Activated T-helper 2 cell treated with anti-CD3 and anti-CD28 coated beads, Interferon-gamma antibody, Interleukin-2, Interleukin-4, amounts not matched to agents 10 μg/mL and 5 μg/mL and 100 μg/mL, durations not matched to agents 14 hours and 24 hours and 36 hours (primary cell): ENCODE measurements at regions not wholly inside any gene's neighbourhood (a gene's known extent, or its start where the extent isn't known, plus 50 kb on each side); places are given as distances from the start of the nearest gene placed in this dataset.
"Not testable (repeated sequence)": the region's sequence is repeated elsewhere in the genome, so short reads cannot be mapped to it uniquely, and the experiment has no call there.

Source experiments
- DNase-seq: peaks from one replicate; pipeline ENCODE4 v3.0.0; 2021; ENCODE audit warnings: low spot score
- H3K27ac Mint-ChIP-seq: one replicate; pipeline ENCODE4 v1.8.0; 2021; ENCODE audit warnings: mixed read lengths
- H3K27me3 Mint-ChIP-seq: one replicate; pipeline ENCODE4 v1.8.0; 2021; ENCODE audit warnings: low read depth, mixed read lengths
- H3K36me3 Mint-ChIP-seq: one replicate; pipeline ENCODE4 v1.8.0; 2021; ENCODE audit warnings: low read depth, mixed read lengths
- H3K4me1 Mint-ChIP-seq: one replicate; pipeline ENCODE4 v1.8.0; 2021; ENCODE audit warnings: low read depth, mixed read lengths
- H3K4me3 Mint-ChIP-seq: one replicate; pipeline ENCODE4 v1.8.0; 2021; ENCODE audit warnings: low read depth, mild to moderate bottlenecking, moderate library complexity, mixed read lengths
- H3K9me3 Mint-ChIP-seq: one replicate; pipeline ENCODE4 v1.8.0; 2021; ENCODE audit warnings: mixed read lengths
- intact Hi-C: fragments of 100-400 bp; cut with micrococcal nuclease; formaldehyde crosslinking; loops from one replicate; pipeline ENCODE4 v1.15.1; 2023

DNA sequence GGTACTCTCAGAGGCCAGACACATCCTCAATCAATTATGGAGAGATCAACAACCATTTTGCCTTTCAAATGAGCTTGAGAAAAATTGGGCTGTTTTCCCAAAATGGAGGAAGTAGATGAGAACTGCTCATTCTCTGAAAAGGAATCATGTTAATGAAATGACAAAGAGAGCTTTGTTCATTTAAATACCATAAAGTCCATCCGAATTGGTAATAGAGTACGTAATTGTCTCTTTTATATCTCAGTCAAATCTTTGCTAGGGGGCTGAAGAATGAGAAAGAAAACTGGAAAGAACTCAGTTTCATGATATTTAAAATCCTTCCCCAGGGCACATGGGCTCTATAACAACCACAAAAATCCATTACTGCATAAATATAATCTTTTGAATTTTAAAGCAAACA lies 395.6 kb upstream of the FRG2C start:
- intact Hi-C loops, H3K4me3 Mint-ChIP-seq, H3K9me3 Mint-ChIP-seq, H3K36me3 Mint-ChIP-seq, H3K4me1 Mint-ChIP-seq, DNase-seq, H3K27ac Mint-ChIP-seq, H3K27me3 Mint-ChIP-seq: not testable (repeated sequence)

DNA sequence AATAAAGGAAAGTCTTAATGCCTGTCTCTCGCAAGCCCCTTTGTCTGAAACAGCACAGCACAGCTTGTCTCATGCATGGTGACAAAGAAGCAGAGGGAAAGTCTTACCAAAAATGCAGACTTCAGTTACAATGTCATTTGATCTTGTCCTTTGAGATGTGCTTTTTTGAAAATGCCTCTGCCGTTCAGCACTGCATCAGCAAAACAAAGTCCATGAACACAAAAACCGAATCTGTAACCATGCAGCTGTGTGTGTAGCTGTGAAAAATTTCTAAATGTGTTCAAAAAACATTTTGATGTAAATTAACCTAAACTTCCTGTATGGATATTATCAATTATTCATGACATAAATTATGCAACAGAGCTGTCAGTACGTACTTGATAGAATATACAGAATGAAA lies 391.9 kb upstream of the FRG2C start:
- H3K9me3 Mint-ChIP-seq, H3K27me3 Mint-ChIP-seq, H3K27ac Mint-ChIP-seq, intact Hi-C loops, DNase-seq, H3K4me3 Mint-ChIP-seq, H3K4me1 Mint-ChIP-seq, H3K36me3 Mint-ChIP-seq: not testable (repeated sequence)

DNA sequence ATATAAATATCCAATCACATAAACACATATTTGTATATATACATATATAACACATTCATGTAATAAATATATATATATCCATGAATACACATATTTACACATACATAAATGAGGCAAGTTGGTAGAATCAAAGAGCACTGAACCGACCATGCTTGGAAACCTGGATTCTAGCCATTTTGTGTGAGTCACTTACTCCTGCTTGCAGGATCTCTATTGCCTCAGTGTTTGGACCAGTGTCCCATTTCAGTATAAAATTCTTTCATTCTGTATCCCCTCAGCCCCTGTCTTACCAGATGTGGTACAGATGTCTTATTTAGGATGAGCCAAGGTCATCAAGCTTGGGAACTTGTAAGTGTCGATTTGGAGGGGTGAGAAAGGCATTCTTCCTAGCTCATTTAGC lies 391.4 kb upstream of the FRG2C start:
- no peaks in the 10 kb centered on the region for H3K27me3 Mint-ChIP-seq
- H3K4me1 Mint-ChIP-seq, result no peaks in the 10 kb centered on the region
- intact Hi-C loops, result no loop called here
- H3K27ac Mint-ChIP-seq, result no peak overlapping the region
- no peak for DNase-seq
- H3K9me3 Mint-ChIP-seq, result no peaks in the 10 kb centered on the region
- H3K36me3 Mint-ChIP-seq, result no peaks in the 10 kb centered on the region
- no peak overlapping the region for H3K4me3 Mint-ChIP-seq

DNA sequence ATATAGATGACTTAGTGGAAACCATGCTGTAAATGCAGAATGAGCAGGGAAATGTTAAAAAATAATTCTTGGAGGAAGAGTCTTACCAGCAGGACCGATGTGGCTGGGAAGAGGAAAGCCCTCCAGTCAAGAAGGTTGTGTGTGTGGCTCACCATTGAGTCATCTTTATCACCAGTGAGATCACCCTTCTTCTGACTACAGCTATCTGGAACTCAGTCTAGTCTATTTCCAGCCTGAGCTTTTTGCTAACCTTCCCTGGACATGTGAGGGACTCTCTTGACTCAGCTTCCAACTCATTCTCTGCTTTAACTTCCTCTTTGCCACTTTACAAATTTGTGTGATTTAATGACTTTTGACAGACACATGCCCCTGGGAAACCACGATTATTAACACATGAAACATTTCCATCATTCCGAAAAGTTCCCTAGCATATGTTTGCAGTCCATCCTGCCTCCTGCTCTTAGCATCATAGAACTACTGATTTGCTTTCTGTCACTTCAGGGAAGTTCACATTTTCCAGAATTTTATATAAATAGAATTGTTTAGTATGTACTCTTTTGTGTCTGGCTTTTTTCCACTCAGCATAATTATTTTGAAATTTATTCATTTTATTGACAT lies 378.5 kb upstream of the FRG2C start:
- H3K27ac Mint-ChIP-seq, H3K27me3 Mint-ChIP-seq, DNase-seq, H3K4me1 Mint-ChIP-seq, H3K36me3 Mint-ChIP-seq, intact Hi-C loops, H3K4me3 Mint-ChIP-seq, H3K9me3 Mint-ChIP-seq: not testable (repeated sequence)

DNA sequence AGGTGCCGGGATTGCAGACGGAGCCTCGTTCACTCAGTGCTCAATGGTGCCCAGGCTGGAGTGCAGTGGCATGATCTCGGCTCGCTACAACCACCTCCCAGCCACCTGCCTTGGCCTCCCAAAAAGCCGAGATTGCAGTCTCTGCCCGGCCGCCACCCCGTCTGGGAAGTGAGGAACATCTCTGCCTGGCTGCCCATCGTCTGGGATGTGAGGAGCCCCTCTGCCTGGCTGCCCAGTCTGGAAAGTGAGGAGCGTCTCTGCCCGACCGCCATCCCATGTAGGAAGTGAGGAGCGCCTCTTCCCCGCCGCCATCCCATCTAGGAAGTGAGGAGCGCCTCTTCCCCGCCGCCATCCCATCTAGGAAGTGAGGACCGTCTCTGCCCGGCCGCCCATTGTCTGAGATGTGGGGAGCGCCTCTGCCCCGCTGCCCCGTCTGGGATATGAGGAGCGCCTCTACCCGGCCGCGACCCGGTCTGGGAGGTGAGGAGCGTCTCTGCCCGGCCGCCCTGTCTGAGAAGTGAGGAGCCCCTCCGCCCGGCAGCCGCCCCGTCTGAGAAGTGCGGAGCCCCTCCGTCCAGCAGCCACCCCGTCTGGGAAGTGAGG lies 375.1 kb upstream of the FRG2C start:
- H3K4me1 Mint-ChIP-seq, H3K27me3 Mint-ChIP-seq, H3K36me3 Mint-ChIP-seq, H3K27ac Mint-ChIP-seq, DNase-seq, H3K9me3 Mint-ChIP-seq, H3K4me3 Mint-ChIP-seq, intact Hi-C loops: not testable (repeated sequence)

DNA sequence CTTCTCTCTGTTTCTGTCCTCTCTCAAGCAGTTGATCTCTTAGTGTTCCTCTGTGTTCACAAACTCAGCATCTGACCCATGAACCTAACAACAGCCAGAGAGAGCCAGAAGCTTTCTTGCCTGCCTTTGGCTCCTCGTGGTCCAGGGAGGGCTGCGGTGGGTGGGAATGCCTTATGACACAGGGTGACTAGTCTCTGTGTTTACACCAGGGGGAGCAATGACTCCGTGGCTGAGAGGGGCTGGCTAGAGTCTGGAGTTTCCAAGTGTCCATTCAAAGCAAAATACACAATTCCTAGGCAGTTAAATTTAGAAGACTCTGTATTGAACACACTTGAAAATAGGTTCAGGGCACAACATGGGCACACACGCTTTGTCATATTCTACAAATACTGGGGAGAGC lies 370.0 kb upstream of the FRG2C start:
- Mint-ChIP-seq H3K27ac (no peak overlapping the region), H3K9me3 (no peaks in the 10 kb centered on the region), H3K4me1 (no peaks in the 10 kb centered on the region), H3K27me3 (no peaks in the 10 kb centered on the region), H3K36me3 (no peaks in the 10 kb centered on the region), H3K4me3 (no peak overlapping the region)
- intact Hi-C loops, result loop anchor here (10.0 kb wide), 1 partner anchor 131 kb away; no protein-coding TSS in a partner anchor
- DNase-seq, result no peak

DNA sequence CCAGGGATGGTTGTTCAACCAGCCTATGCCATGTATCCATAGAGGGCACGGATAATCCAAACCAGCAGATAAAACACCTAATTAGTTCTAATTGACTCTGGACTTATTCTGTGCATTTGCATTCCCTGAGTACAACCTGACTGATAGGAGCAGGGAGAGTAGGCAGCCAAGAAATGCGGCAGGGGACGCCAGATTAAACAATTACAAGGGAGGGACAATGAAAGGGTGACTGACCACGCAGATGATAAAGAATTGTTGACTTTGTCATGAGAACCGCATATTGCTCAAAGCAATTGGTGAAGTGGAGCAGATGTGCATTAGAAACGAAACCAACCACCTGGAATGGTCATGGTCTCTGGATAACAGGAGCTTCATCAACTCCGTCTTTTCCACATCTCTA lies 369.1 kb upstream of the FRG2C start:
- Mint-ChIP-seq H3K4me3 (no peak overlapping the region), H3K36me3 (no peaks in the 10 kb centered on the region), H3K27me3 (no peaks in the 10 kb centered on the region), H3K9me3 (no peaks in the 10 kb centered on the region), H3K27ac (no peak overlapping the region), H3K4me1 (no peaks in the 10 kb centered on the region)
- no peak for DNase-seq
- intact Hi-C loops, result loop anchor here (10.0 kb wide), 1 partner anchor 130 kb away; no protein-coding TSS in a partner anchor

DNA sequence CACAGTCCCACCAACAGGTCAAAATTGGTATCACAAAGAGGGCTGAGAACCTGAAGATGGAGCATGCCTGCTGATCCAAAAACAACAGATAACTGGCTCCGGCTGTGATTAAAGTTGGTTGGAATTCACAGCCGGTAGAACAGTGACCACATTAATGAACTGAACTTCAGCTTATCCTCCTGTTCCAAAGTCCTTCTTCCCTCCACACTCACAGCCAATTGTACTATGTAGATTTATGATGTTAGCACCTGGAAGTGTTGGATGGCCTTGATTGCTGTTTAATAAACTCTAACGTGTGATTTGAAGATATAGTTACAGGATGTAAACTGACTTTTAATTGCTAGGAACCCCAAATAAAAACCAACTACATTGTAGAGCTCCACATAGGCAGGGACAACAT lies 367.3 kb upstream of the FRG2C start:
- no peak overlapping the region for H3K4me3 Mint-ChIP-seq
- no peak overlapping the region for H3K27ac Mint-ChIP-seq
- no peaks in the 10 kb centered on the region for H3K4me1 Mint-ChIP-seq
- intact Hi-C loops, result loop anchor here (10.0 kb wide), 1 partner anchor 128 kb away; no protein-coding TSS in a partner anchor
- no peak for DNase-seq
- no peaks in the 10 kb centered on the region for H3K27me3 Mint-ChIP-seq
- H3K36me3 Mint-ChIP-seq, result no peaks in the 10 kb centered on the region
- no peaks in the 10 kb centered on the region for H3K9me3 Mint-ChIP-seq

DNA sequence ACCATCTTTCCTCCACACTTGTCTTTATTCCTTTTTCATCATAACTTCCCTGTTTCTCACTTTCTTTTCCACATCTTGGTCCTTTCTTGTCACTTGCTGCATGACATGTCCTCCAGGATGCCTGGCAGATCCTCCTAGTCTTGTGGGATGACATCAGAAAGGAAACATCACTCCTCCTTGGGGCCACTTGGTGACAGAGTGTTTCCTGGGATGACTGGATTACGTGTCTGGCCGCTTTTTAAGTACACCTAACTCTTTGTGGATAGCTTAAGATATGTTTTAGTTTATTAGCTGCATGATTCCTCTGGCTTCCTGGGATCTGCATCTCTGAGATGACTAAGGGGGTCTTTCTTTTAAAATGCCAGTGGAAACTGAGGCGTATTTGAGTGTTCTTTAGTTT lies 363.5 kb upstream of the FRG2C start:
- Mint-ChIP-seq H3K27ac (no peak overlapping the region), H3K36me3 (no peaks in the 10 kb centered on the region), H3K4me1 (no peaks in the 10 kb centered on the region), H3K9me3 (no peaks in the 10 kb centered on the region), H3K27me3 (no peaks in the 10 kb centered on the region), H3K4me3 (no peak overlapping the region)
- DNase-seq, result no peak
- intact Hi-C loops, result no loop called here

DNA sequence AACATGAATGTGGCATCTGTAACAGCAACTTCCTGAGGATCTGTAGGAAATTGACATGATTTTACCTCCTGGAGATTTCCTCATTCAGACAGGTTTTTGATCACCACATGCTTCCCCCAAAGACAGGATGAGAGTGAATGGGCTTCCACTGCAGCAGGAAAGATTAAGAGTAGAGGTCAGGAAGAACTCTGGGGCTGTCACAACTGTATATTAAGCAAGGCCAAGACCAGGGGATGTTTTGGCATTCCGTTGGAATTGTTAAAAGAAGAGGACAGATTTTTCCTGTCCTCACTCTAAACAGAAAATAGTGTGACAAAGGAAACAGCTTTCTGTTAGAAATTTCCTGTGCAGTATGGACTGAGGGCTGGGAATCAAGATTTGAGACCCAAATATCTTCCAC lies 363.1 kb upstream of the FRG2C start:
- DNase-seq, intact Hi-C loops, H3K36me3 Mint-ChIP-seq: not testable (repeated sequence)

DNA sequence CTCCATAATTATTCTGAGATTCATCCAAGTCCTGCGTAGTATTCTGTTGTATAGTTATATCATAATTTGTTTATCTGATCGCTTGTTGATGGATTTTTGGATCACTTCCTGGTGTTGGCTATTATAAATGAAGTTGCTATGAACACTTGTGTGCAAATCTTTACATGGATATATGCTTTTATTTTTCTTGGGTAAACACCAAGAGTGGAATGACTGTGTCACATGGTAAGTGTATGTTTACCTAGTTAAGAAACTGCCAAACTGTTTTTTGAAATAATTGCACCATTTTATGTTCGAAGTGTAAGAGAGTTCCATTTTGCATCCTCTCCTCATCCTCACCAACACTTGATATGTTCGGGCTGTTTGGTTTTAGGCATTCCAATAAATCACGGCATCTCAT lies 360.4 kb upstream of the FRG2C start:
- Mint-ChIP-seq H3K27ac (no peak overlapping the region), H3K9me3 (no peaks in the 10 kb centered on the region)
- intact Hi-C loops, result no loop called here

More for the DNA sequence above, 363.1 kb upstream of the FRG2C start:
- not testable (repeated sequence) for H3K4me1 Mint-ChIP-seq, H3K4me3 Mint-ChIP-seq, H3K9me3 Mint-ChIP-seq, H3K27me3 Mint-ChIP-seq, H3K27ac Mint-ChIP-seq

DNA sequence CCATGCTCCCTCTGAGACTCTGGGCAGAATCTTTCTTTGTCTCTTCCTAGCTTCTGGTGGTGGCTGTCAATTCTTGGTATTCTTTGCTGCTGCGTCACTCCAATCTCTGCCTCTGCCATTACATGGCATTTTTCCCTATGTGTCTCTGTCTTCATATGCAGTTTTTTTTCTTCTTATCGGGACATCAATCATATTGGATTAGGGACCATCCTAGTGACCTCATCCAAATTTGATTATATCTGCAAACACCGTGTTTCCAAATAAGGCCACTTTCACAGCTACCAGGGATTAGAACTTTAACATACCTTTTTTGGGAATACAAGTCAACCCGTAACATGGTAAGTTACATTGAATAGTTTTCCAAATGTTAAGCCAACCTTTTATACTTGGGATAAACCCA lies 358.2 kb upstream of the FRG2C start:
- Mint-ChIP-seq H3K4me3 (no peak overlapping the region), H3K27ac (no peak overlapping the region), H3K36me3 (no peaks in the 10 kb centered on the region), H3K27me3 (no peaks in the 10 kb centered on the region), H3K9me3 (no peaks in the 10 kb centered on the region), H3K4me1 (no peaks in the 10 kb centered on the region)
- DNase-seq, result no peak
- intact Hi-C loops, result no loop called here

More for the DNA sequence above, 360.4 kb upstream of the FRG2C start:
- Mint-ChIP-seq H3K4me3 (no peak overlapping the region), H3K36me3 (no peaks in the 10 kb centered on the region), H3K27me3 (no peaks in the 10 kb centered on the region), H3K4me1 (no peaks in the 10 kb centered on the region)
- DNase-seq, result no peak

DNA sequence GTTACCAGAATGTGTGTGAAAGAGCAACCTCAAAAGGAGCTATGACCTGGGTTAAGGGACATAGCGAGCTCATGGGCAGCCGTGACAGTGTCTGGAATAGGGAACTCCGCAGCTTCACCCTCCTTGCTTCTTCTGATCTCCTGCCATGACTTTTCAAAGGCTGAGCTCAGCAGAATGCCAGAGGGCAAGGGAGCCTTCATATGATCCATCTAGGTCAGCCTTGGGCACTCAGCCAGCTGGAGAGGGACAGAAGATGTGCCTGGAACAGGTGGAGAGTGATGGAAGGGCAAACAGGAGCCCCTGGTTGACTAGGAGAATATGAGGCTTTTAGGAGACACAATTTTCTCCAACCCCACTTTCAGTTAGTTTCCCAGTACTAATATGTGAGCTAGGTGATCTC lies 352.8 kb upstream of the FRG2C start:
- H3K4me3 Mint-ChIP-seq, H3K27ac Mint-ChIP-seq, H3K4me1 Mint-ChIP-seq, H3K27me3 Mint-ChIP-seq, H3K9me3 Mint-ChIP-seq, DNase-seq, H3K36me3 Mint-ChIP-seq, intact Hi-C loops: not testable (repeated sequence)

DNA sequence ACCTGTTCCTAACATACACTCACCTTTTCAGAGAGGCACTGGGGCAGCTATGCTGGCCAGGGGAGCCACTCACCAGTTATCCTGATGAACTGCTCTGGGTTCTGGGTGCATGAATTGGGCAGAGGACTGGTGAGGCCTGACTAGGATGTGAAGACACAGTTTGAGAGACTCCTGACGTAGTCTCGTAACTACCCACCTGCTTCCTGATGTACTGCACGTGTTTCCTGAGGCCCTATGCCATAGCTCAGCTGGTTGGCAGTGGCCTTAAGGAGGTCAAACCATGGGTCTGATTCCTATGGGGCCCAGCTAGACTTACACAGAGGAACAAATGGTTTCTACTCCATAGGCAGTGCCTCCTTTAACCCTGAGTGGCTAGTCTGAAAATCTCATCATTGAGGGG lies 351.7 kb upstream of the FRG2C start:
- DNase-seq, H3K4me1 Mint-ChIP-seq, H3K36me3 Mint-ChIP-seq, H3K4me3 Mint-ChIP-seq, H3K27me3 Mint-ChIP-seq, H3K27ac Mint-ChIP-seq, H3K9me3 Mint-ChIP-seq, intact Hi-C loops: not testable (repeated sequence)
